ENCODE measurements at regions not wholly inside any gene's neighbourhood (a gene's known extent, or its start where the extent isn't known, plus 50 kb on each side); places are given as distances from the start of the nearest gene placed in this dataset.

DNA sequence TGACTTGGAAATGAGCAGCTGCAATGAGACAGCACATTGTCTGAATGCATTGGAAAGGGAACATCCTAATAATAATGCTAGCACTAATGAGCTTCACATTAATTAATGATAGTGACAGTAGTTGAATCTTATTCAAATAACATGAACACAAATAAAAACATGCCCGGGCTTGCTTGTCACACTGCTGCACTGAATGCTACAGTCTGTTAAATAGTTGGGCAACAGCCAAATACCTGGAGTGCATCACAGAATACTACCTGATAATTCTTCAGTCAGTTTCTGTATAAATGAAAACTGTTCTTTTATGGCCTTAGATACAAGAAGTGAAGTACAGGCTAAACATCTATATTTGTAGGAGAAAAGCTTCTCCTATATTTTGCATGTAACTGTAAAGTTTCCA is 458.7 kb downstream of the RNF144B start:
- no peak for DNase-seq
- in situ Hi-C loops (cut with HindIII; ENCODE audit: low pct_ligation_motif_present, low pct_unique_long_range_greater_than_20kb, low sequenced_read_pairs), result no loop called here

DNA sequence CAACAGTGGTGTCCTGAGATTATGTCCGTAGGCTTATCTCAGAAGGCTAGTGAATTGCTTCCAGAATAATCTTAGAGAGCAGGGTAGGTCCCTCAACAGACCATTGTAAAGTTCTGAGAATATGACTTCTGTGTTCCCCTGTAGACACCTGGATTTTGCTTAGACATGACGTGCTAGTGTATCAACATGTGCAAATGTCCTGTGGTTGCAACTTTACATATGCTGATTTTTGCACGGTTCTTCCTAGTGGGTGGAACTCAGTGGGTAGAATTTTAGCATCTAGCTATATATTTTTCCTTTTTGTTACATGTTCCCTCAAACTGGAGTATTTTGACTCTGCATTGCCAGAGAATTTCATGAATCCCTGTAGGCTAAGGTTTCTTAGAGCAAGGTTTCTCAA is 459.2 kb downstream of the RNF144B start:
- no peak for DNase-seq
- in situ Hi-C loops (cut with HindIII; ENCODE audit: low pct_ligation_motif_present, low pct_unique_long_range_greater_than_20kb, low sequenced_read_pairs), result no loop called here

DNA sequence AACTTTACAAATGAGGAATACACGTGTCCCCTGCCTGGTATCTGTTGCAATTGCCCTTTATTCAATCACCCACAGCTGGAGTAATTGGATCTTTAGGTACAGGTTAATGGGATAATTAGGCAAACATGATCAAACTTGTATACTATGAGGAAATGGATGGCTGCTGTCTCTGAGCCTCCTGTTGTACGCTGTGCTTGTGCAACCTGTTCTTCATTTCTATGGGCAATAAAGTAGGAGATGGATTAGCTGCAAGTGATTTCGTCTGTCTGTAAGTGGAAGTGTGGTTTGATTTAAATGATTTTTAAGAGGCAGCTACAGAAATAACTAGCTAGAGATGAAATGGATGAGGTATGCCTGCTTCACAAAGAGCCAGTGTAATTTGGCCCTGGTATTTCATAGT is 474.1 kb downstream of the RNF144B start:
- no peak for DNase-seq
- in situ Hi-C loops (cut with HindIII; ENCODE audit: low pct_ligation_motif_present, low pct_unique_long_range_greater_than_20kb, low sequenced_read_pairs), result no loop called here

DNA sequence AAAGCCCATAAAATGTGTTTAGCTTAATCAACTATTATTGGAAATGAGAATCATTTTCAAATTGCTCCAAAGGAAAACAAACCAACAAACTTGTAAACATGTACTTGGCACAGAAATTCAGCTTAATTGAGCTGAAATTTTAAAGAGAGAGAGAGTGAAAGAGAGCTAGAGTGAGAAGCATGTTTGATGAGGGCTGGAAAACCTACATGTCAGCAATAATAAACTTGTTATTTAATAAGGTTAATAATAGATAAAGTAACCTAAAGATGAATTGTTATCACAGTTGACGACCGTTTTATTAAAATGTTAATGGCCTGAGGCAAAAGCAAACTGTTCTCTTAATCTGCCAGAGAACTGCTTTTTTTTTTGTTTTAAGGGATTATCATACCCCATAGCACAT is 496.1 kb downstream of the RNF144B start:
- no peak for DNase-seq
- in situ Hi-C loops (cut with HindIII; ENCODE audit: low pct_ligation_motif_present, low pct_unique_long_range_greater_than_20kb, low sequenced_read_pairs), result no loop called here

DNA sequence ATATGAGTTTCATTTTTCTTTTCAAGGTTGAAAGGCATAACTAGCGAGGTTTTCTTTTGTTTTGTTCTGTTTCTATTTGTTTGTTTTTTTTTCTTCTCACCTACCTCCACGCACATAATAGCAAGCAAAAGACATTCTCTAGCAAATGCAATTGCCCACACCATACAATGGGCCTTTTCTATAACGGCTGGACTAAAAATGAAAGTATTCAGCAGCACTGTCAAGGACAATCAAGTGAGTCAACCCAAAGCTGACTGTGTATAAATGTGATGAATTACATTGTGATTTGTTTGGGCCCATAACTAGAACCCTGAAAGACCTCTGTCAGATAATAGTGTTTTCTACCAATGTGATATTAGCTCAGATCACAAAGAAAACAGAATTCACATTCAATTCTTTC is 496.7 kb downstream of the RNF144B start:
- in situ Hi-C loops (cut with HindIII; ENCODE audit: low pct_ligation_motif_present, low pct_unique_long_range_greater_than_20kb, low sequenced_read_pairs), result no loop called here
- no peak for DNase-seq

DNA sequence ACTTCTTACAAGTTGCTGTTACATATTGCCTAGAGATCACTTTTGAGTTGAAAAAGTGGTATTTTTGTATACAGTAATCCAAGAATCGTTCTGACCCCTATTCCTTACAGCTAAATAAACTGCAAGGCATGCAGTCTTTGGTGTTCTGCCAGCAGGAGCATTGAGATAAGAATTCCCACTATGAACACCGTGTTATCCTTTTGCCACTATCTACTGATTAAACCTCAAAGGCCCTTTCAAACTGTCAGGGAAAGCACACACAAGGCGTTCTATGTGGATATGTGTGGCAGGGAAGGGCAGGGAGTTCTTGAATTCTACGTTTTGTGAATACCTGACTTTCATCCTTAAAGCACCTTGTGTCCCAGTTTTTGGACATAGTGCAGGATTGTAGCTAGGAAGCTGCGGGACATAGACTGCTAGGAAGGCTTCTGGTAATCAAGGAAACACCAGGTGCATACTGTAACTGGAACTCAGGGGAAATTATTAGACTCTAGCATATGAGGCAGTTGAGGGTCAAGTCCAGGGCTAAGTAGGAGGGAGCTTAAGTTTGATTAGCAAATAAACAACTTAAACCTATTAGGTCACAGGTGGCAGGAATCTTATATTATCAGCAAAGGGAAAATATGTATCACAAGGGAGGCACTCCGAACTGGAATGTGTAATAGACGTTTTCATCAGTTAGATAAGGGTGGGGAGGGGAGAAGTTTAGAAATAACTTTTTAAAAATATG is 506.6 kb downstream of the RNF144B start:
- in situ Hi-C loops (cut with HindIII; ENCODE audit: low pct_ligation_motif_present, low pct_unique_long_range_greater_than_20kb, low sequenced_read_pairs), result no loop called here
- DNase-seq, result no peak

DNA sequence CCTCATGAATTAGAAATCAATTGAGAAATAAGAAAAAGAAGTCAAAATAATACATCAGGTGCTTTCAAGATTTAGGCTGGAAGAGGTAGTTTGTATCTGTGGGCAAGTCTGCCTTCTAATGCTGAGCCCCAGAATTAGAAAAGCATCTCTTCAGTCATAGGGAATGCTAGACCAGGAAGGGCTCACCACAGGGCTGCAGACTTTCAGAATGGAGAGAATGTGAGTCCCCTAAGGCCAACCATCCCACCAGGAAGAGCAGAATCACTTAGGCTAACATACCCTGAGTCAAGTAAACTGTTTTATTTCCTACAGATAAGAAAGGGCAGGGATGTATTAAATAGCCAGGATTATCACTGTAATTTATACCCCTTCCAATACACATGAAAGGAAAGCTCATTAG is 510.2 kb downstream of the RNF144B start:
- in situ Hi-C loops (cut with HindIII; ENCODE audit: low pct_ligation_motif_present, low pct_unique_long_range_greater_than_20kb, low sequenced_read_pairs), result no loop called here

DNA sequence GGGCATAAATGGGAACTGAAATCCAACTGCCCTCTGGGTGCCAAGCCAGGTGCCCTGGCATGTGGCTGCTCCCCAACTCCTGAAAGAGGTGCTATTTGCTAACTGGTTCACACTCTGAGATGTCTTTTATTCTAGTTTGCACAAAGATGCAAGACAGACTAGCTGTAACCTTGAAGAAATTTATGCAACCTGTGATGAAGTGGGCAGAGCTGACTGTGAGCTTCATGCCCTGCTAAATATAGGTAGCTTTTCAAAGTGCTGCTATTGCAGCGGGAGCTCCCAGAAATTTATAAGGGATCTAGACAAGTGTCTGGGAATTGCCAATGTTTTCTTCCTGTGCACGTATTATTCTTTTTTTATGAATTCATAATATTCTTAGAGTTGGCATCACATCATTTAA is 517.5 kb downstream of the RNF144B start:
- in situ Hi-C loops (cut with HindIII; ENCODE audit: low pct_ligation_motif_present, low pct_unique_long_range_greater_than_20kb, low sequenced_read_pairs), result no loop called here
- no peak for DNase-seq

More for the DNA sequence above, 510.2 kb downstream of the RNF144B start:
- no peak for DNase-seq

DNA sequence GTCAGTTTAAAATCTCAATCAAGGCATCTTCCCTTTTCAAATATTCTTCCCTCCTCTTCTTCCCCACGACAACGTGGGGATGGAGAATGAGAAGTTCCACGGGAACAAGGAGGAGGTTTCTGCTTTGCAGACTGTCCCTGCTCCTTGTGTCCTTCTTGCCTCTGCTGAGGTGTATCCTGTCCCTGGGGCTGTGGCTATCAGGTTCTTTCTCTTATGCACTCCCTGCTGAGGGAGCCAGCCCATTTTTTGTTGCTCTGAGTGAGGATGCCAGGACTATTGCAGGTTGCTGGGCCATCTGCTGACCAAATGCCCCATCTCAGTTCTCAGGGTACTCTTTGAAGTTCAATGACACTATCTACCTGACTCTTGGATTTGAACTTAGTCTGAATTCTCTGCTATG is 533.6 kb downstream of the RNF144B start:
- in situ Hi-C loops (cut with HindIII; ENCODE audit: low pct_ligation_motif_present, low pct_unique_long_range_greater_than_20kb, low sequenced_read_pairs), result no loop called here
- no peak for DNase-seq

DNA sequence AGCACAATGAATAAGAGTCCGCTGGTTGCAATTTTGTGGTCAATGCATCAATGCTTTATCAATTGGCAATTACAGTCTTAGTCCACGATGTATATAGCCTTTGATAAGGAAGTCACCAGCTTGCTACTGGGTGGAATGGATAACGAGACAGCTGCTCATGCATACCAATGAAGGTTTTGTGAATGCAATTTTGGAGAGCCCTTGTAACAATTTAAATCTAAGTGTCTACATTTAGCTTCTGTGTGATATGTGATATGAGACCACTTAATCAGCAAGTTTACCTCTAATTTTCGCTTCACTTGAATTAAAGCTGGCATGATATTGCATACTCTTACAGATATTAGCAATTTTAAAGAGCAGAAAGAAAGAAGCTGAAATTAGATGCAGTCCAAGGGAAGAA is 543.9 kb downstream of the RNF144B start:
- in situ Hi-C loops (cut with HindIII; ENCODE audit: low pct_ligation_motif_present, low pct_unique_long_range_greater_than_20kb, low sequenced_read_pairs), result no loop called here
- DNase-seq, result no peak

DNA sequence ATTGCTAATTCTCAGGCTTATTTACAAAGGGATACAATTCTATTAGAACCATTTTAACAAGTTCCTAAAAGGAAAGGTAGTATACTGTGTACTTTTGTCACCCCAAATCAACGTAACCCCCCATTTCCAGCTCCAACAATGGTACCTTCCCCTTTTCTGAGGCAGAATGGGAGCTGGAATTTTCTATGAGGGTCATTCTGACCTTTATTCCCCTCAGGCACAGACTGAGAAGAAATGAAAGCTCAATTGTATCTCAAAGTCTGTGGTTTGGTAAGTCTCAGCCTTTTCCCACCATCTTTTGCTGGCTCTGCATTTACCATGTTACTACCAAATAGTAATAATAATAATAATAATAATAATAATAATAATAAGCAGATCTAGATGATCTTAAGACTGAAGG is 571.0 kb downstream of the RNF144B start:
- in situ Hi-C loops (cut with HindIII; ENCODE audit: low pct_ligation_motif_present, low pct_unique_long_range_greater_than_20kb, low sequenced_read_pairs), result no loop called here
- no peak for DNase-seq

DNA sequence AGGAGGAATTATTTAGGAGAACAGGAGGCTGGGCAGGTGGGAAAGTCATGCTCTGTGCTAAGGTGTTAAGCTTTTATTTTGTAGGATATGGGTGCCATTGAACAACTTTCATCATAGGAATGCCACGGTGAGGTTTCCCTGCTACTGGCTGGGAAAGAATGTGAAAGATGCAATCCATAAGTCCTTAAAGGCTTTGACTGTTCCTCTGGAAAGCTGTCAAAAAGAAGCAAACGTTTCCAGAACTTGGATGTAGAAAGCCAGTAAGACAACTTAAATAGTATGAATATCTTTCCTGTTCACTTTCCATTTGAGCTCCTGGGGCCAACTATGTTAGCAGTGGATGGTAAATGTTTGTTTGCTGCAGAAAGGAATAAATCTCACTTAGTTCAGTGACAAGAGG is 574.4 kb downstream of the RNF144B start:
- in situ Hi-C loops (cut with HindIII; ENCODE audit: low pct_ligation_motif_present, low pct_unique_long_range_greater_than_20kb, low sequenced_read_pairs), result no loop called here
- DNase-seq, result no peak

DNA sequence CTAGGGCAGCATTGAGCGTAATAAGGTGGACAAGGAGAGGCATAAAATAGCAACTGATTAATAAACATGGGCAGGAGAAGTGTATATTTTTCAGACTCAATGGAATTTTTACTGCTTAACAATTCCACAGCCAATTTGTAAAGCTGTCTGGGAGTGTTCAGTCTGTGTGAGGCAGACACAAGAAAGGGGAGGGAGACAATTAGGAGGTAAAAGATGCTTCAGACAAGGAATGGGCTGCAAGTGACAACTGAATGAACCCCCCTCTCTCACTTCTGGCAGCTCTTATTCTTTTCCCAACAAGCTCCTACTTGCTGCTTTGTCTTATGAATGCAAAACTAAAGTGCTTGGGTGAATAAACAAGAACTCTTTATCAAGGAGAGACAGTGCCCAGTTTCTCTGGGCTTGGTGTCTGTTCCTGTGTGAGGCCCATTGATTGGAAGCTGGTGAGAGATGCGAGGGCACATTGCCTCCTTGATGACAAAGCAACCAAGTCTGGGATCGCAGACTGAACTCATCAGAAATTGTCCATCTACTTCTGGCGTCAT is 575.3 kb downstream of the RNF144B start:
- in situ Hi-C loops (cut with HindIII; ENCODE audit: low pct_ligation_motif_present, low pct_unique_long_range_greater_than_20kb, low sequenced_read_pairs), result no loop called here
- DNase-seq, result no peak

DNA sequence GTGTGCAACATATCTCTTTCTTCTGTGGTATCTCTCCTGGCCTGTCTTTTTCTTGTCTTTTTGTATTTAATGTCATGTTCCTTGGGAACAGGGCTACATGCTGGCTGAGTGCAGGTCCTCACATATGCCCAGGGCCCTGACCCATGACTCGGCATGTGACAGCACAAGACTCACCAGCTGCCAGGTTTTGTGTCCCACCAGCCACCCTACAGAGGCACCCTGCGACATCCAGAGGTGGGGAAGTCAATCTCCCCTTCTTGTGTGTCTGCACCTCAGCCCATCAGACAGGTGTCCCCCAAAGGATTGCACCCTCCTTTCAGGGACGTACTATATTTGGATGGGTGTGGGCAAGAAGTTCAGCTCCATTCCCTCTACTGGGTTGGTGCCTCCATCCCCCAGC is 576.3 kb downstream of the RNF144B start:
- in situ Hi-C loops (cut with HindIII; ENCODE audit: low pct_ligation_motif_present, low pct_unique_long_range_greater_than_20kb, low sequenced_read_pairs), result no loop called here
- DNase-seq, result no peak

DNA sequence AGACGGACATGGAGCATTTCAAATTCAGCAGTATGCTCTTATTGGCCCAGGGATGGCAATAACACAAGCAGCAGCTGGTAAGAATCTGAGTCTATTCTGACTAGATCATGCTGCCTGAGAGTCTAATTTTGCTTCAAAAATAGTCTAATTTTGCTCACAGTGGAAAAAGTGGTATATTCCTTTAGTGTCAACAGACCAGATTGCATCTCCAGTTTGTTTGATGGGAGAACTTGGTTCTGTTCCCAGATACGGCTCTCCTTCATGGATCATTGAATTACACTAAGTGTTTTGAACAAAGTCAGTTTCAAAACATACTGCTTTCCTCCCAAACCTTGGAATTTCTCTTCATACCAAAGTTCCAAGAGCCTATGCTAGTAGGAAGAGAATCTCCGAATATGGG is 586.1 kb downstream of the RNF144B start:
- in situ Hi-C loops (cut with HindIII; ENCODE audit: low pct_ligation_motif_present, low pct_unique_long_range_greater_than_20kb, low sequenced_read_pairs), result no loop called here
- no peak for DNase-seq

DNA sequence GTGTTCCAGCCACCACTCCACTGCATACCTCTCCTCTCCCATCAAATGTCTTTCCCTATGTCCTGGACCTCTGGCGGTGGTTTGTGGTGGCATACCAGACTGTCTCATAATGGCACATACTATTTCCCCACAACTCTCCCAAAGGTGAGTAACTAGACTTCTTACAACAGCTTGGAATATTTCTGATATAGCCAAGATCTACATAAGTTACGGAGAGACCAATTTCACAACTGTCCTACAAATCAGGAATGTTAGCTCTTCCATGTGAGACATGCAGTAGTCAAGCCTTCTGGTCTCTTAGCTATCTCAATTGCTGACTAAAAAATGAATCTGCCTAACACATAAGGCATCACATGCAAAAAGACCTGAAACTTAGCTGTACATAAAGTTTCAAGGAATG is 588.9 kb downstream of the RNF144B start:
- DNase-seq, result no peak
- in situ Hi-C loops (cut with HindIII; ENCODE audit: low pct_ligation_motif_present, low pct_unique_long_range_greater_than_20kb, low sequenced_read_pairs), result no loop called here

DNA sequence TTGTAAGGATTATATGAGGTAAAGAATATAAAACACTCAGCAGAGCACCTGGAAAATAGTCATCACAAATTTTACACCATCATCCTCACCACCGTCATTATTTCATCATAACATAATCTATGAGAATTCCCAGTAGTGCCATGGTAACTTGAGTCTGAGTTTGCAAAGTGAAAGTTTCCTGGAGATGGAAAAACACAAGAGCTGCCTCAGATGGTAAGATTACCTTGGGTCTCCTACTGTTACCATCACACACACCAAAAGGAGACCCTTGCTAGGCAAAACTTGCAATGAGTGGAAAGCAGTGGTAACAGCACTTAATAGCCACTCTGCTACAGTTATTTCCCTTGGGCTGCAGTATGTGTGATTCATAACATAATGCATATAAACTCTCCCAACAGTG is 589.8 kb downstream of the RNF144B start:
- DNase-seq, result no peak
- in situ Hi-C loops (cut with HindIII; ENCODE audit: low pct_ligation_motif_present, low pct_unique_long_range_greater_than_20kb, low sequenced_read_pairs), result no loop called here

DNA sequence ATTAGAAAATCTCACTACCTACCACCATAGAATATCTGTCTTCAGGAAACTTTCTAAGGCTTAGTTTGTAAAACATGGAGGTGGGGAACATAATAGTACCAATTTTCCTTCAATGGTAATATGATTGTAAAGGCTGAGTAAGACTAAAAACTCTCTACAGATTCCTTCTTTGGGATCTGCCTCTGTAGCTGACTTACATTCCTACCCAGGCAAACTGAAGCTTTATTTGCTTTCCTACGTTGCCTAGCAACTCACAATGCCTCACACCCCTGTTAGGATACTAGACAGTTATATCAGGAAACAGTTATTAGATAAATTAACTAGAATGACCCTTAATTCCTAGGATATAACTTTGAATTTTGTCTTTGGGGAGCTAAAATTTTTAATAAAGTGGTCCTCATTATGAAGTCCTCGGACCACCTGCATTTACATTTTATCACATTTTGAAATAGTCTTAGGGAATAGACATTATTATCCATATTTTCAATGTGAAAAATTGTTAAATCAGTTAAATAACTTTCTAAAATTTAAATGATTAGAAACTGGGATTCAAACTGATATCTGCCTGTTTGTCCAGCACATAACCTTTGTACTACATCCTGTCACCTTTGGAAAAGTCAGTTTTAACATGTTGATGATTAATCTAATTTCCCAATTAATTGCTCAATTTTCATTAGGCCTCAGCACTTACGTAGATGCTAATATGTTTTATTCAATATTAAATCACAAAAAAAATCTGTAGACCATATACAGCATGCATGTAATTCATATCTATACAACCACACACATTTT is 591.4 kb downstream of the RNF144B start:
- in situ Hi-C loops (cut with HindIII; ENCODE audit: low pct_ligation_motif_present, low pct_unique_long_range_greater_than_20kb, low sequenced_read_pairs), result no loop called here
- no peak for DNase-seq

DNA sequence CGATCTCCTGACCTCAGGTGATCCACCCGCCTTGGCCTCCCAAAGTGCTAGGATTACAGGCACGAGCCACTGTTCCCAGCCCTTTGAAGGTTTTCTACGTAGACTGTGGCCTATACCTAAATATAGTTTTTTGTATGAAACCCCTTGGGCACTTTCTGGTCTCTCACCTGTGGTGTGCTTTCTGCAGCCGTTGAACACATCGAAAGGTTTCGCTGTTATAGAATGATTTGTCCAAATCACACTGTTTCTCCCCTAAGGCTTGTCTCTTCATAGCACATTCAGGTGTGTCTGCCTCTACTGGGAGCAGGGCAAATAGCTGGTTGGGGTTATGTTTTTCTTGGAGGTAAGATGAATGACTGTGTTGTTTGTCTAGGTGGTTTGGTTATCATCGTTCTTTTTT is 597.9 kb downstream of the RNF144B start:
- DNase-seq, result no peak
- in situ Hi-C loops (cut with HindIII; ENCODE audit: low pct_ligation_motif_present, low pct_unique_long_range_greater_than_20kb, low sequenced_read_pairs), result no loop called here

DNA sequence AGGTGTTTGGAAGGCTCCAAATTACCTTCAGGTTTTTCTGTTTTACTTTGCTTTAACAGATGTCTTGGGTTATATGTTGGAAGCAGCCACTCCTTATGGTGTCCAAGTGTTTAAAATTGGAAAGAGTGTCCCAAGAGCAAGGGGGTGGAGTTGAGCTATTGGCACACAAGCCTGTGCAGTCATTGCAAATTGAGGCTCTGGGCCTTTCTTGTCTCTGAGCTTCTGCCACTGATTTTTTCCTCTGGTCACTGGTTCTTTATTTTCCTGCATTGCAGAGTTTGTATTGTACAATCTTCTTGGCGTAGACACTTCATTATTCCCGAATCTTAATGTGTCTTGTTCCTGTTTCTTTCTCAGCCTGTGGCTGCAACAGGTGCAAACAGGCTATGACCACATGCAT is 598.8 kb downstream of the RNF144B start:
- no peak for DNase-seq
- in situ Hi-C loops (cut with HindIII; ENCODE audit: low pct_ligation_motif_present, low pct_unique_long_range_greater_than_20kb, low sequenced_read_pairs), result no loop called here
